Erythroblast (primary cell): ENCODE measurements at regions not wholly inside any gene's neighbourhood (a gene's known extent, or its start where the extent isn't known, plus 50 kb on each side); places are given as distances from the start of the nearest gene placed in this dataset.

Experiments used
- GATA1 ChIP-seq: IDR thresholded peaks from 2 replicates; pipeline ENCODE4 v1.6.1; 2011; ENCODE audit warnings: low read depth, mild to moderate bottlenecking, control low read depth, low read length, moderate library complexity
- POLR2A ChIP-seq: IDR thresholded peaks from 2 replicates; pipeline ENCODE4 v1.6.1; 2011; ENCODE audit warnings: mild to moderate bottlenecking, low read length

DNA sequence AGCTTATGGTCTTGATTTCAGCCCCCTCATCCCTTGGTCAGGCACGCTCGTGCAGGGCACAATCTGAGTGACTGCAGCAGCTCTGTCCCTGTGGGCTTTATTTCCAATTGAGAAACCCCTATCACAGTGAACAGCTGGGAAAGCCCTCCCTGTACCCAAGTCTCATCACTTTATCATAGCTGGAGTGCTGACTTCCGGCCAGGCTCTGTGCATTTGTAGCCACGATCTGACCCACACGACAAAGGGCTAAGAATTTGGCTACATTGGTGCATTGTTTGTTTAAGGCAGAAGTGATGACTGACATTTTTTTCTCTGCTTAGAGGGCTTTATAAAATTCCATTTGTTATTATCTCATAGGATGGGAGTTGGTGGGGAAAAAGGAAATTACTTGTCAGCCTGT lies 184.4 kb downstream of the KCNS3 start:
- no peak for TF ChIP-seq POLR2A
- TF ChIP-seq GATA1 = no peak
